ENCODE measurements at regions not wholly inside any gene's neighbourhood (a gene's known extent, or its start where the extent isn't known, plus 50 kb on each side); places are given as distances from the start of the nearest gene placed in this dataset.
"Not testable (repeated sequence)": the region's sequence is repeated elsewhere in the genome, so short reads cannot be mapped to it uniquely, and the experiment has no call there.

DNA sequence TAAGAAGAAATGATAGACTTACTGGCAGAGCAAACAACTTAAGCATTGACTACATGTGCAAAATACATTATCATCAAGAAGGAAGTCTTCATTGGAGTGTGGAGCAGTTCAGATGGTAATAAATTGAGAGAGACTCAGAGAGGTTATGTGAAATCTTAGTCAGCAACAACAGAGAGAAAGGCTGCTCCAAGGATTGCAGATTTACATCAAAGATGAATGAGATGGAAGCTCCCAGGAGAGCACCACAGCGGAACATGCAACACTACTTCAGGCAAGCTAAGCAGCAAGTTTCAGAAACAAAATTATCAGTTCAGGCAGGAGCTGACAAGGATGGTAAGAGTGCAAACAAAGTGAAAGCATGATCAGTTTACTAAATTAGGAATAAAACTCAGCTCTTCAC is 882.3 kb downstream of the LRFN5 start:
- Histone ChIP-seq H3K27me3 (replicated peaks; ENCODE audit: insufficient read depth, low read depth, low read length, poor library complexity) (no peaks in the 10 kb centered on the region), H3K4me3 (ENCODE audit: low read depth, low read length, poor library complexity, severe bottlenecking) (no peak overlapping the region), H3K4me1 (ENCODE audit: insufficient read depth, low read length, poor library complexity, severe bottlenecking) (no peaks in the 10 kb centered on the region), H3K36me3 (ENCODE audit: insufficient read depth, low read length, poor library complexity, severe bottlenecking) (no peaks in the 10 kb centered on the region), H3K27ac (ENCODE audit: low read depth, low read length, poor library complexity, severe bottlenecking) (no peak overlapping the region), H3K9me3 (ENCODE audit: low read depth, low read length, poor library complexity, severe bottlenecking) (no peaks in the 10 kb centered on the region)
- DNase-seq (ENCODE audit: low spot score), result no peak
- no TSS peak for BruUV-seq (replicated peaks)
- POLR2A ChIA-PET (ENCODE audit: low non-redundant PET), result no interaction called here
- intact Hi-C loops (cut with micrococcal nuclease; ENCODE audit: unreplicated experiment), result no loop called here
- CTCF ChIA-PET, result no interaction called here
- no peak for TF ChIP-seq EZH2 (IDR thresholded peaks at IDR 0.05; ENCODE audit: borderline replicate concordance, low read depth, low read length, poor library complexity, severe bottlenecking)
- no peak for TF ChIP-seq CTCF (conservative IDR thresholded peaks at IDR 0.05; ENCODE audit: low read depth, low read length)

DNA sequence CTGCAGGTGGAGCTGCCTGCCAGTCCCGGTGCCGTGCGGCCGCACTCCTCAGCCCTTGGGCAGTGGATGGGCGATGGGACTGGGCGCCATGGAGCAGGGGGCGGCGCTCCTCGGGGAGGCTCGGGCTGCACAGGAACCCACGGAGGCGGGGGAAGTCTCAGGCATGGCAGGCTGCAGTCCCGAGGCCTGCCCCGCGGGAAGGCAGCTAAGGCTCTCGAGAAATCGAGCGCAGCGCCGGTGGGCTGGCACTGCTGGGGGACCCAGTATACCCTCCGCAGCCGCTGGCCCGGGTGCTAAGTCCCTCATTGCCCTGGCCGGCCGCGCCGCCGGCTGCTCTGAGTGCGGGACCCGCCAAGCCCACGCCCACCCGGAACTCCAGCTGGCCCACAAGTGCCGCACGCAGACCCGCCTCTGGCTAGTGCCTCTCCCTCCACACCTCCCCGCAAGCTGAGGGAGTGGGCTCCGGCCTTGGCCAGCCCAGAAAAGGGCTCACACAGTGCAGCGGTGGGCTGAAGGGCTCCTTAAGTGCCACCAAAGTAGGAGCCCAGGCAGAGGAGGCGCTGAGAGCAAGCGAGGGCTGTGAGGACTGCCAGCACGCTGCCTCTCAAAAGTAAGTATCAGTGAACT is 875.8 kb downstream of the LRFN5 start:
- CTCF ChIA-PET; H3K36me3 ChIP-seq (ENCODE audit: insufficient read depth, low read length, poor library complexity, severe bottlenecking); intact Hi-C loops (cut with micrococcal nuclease; ENCODE audit: unreplicated experiment); H3K9me3 ChIP-seq (ENCODE audit: low read depth, low read length, poor library complexity, severe bottlenecking); H3K27ac ChIP-seq (ENCODE audit: low read depth, low read length, poor library complexity, severe bottlenecking); DNase-seq (ENCODE audit: low spot score); H3K27me3 ChIP-seq (replicated peaks; ENCODE audit: insufficient read depth, low read depth, low read length, poor library complexity); H3K4me3 ChIP-seq (ENCODE audit: low read depth, low read length, poor library complexity, severe bottlenecking); H3K4me1 ChIP-seq (ENCODE audit: insufficient read depth, low read length, poor library complexity, severe bottlenecking); BruUV-seq (replicated peaks); POLR2A ChIA-PET (ENCODE audit: low non-redundant PET): not testable (repeated sequence)

DNA sequence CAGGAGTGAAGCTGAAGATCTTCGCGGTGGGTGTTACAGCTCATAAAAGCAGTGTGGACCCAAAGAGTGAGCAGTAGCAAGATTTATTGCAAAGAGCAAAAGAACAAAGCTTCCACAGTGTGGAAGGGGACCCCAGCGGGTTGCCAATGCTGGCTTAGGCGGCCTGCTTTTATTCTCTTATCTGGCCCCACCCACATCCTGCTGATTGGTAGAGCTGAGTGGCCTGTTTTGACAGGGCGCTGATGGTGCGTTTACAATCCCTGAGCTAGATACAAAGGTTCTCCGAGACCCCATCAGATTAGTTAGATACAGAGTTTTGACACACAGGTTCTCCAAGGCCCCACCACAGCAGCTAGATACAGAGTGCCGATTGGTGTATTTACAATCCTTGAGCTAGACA is 875.0 kb downstream of the LRFN5 start:
- BruUV-seq (replicated peaks); H3K4me1 ChIP-seq (ENCODE audit: insufficient read depth, low read length, poor library complexity, severe bottlenecking); H3K36me3 ChIP-seq (ENCODE audit: insufficient read depth, low read length, poor library complexity, severe bottlenecking); CTCF ChIA-PET; DNase-seq (ENCODE audit: low spot score); POLR2A ChIA-PET (ENCODE audit: low non-redundant PET); H3K27ac ChIP-seq (ENCODE audit: low read depth, low read length, poor library complexity, severe bottlenecking); intact Hi-C loops (cut with micrococcal nuclease; ENCODE audit: unreplicated experiment); H3K4me3 ChIP-seq (ENCODE audit: low read depth, low read length, poor library complexity, severe bottlenecking); H3K27me3 ChIP-seq (replicated peaks; ENCODE audit: insufficient read depth, low read depth, low read length, poor library complexity); H3K9me3 ChIP-seq (ENCODE audit: low read depth, low read length, poor library complexity, severe bottlenecking): not testable (repeated sequence)

GRCh38 chr14:42480255-42480654 is 873.6 kb downstream of the LRFN5 start:
- TF ChIP-seq CTCF (conservative IDR thresholded peaks at IDR 0.05; ENCODE audit: low read depth, low read length) (no peak), EZH2 (IDR thresholded peaks at IDR 0.05; ENCODE audit: borderline replicate concordance, low read depth, low read length, poor library complexity, severe bottlenecking) (no peak)
- no peaks in the 10 kb centered on the region for H3K36me3 ChIP-seq (ENCODE audit: insufficient read depth, low read length, poor library complexity, severe bottlenecking)
- ChIA-PET CTCF (no interaction called here), POLR2A (ENCODE audit: low non-redundant PET) (no interaction called here)
- no peaks in the 10 kb centered on the region for H3K27me3 ChIP-seq (replicated peaks; ENCODE audit: insufficient read depth, low read depth, low read length, poor library complexity)
- H3K4me3 ChIP-seq (ENCODE audit: low read depth, low read length, poor library complexity, severe bottlenecking), result no peak overlapping the region
- H3K27ac ChIP-seq (ENCODE audit: low read depth, low read length, poor library complexity, severe bottlenecking), result no peak overlapping the region
- BruUV-seq (replicated peaks), result no TSS peak
- no peaks in the 10 kb centered on the region for H3K4me1 ChIP-seq (ENCODE audit: insufficient read depth, low read length, poor library complexity, severe bottlenecking)
- no peak for DNase-seq (ENCODE audit: low spot score)
- no peaks in the 10 kb centered on the region for H3K9me3 ChIP-seq (ENCODE audit: low read depth, low read length, poor library complexity, severe bottlenecking)
- intact Hi-C loops (cut with micrococcal nuclease; ENCODE audit: unreplicated experiment), result no loop called here
